Progenitor cell of endocrine pancreas (in vitro differentiated cells): ENCODE measurements at regions not wholly inside any gene's neighbourhood (a gene's known extent, or its start where the extent isn't known, plus 50 kb on each side); places are given as distances from the start of the nearest gene placed in this dataset.

Experiments
- DNase-seq: peaks from one replicate; pipeline ENCODE4 v3.0.0; 2021; ENCODE audit warnings: low spot score; ENCODE audit not compliant: unreplicated experiment
- H3K27ac Mint-ChIP-seq: 2 replicates; pipeline ENCODE4 v1.8.0; 2021; ENCODE audit warnings: mild to moderate bottlenecking, moderate library complexity, mixed read lengths
- H3K27me3 Mint-ChIP-seq: 2 replicates; pipeline ENCODE4 v1.8.0; 2021; ENCODE audit warnings: mixed read lengths
- H3K36me3 Mint-ChIP-seq: 2 replicates; pipeline ENCODE4 v1.8.0; 2022; ENCODE audit warnings: mixed read lengths; ENCODE audit not compliant: insufficient read depth
- H3K4me1 Mint-ChIP-seq: 2 replicates; pipeline ENCODE4 v1.8.0; 2021; ENCODE audit warnings: low read depth, mixed read lengths
- H3K4me3 Mint-ChIP-seq: 2 replicates; pipeline ENCODE4 v1.8.0; 2021; ENCODE audit warnings: low read depth, mild to moderate bottlenecking, moderate library complexity, mixed read lengths
- H3K9me3 Mint-ChIP-seq: 2 replicates; pipeline ENCODE4 v1.8.0; 2021; ENCODE audit warnings: low read depth, mixed read lengths
- TF ChIP-seq, protein P1 (sequence below): fragments of 200-600 bp; sonication (generic); IDR thresholded peaks from one replicate; pipeline ENCODE4 v1.5.0; 2021; ENCODE audit warnings: antibody characterized with exemption, mild to moderate bottlenecking; ENCODE audit not compliant: unreplicated experiment

GRCh38 chr4:28117084-28117682, 1256.5 kb downstream of the STIM2 start:
- no peak for DNase-seq
- H3K27me3 Mint-ChIP-seq = no peaks in the 10 kb centered on the region
- peaks cover 2% of the 10 kb centered on the region for H3K36me3 Mint-ChIP-seq
- no peak overlapping the region for H3K27ac Mint-ChIP-seq
- TF ChIP-seq, protein P1, sequence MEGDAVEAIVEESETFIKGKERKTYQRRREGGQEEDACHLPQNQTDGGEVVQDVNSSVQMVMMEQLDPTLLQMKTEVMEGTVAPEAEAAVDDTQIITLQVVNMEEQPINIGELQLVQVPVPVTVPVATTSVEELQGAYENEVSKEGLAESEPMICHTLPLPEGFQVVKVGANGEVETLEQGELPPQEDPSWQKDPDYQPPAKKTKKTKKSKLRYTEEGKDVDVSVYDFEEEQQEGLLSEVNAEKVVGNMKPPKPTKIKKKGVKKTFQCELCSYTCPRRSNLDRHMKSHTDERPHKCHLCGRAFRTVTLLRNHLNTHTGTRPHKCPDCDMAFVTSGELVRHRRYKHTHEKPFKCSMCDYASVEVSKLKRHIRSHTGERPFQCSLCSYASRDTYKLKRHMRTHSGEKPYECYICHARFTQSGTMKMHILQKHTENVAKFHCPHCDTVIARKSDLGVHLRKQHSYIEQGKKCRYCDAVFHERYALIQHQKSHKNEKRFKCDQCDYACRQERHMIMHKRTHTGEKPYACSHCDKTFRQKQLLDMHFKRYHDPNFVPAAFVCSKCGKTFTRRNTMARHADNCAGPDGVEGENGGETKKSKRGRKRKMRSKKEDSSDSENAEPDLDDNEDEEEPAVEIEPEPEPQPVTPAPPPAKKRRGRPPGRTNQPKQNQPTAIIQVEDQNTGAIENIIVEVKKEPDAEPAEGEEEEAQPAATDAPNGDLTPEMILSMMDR = no peak
- peaks cover 11% of the 10 kb centered on the region for H3K9me3 Mint-ChIP-seq
- no peak overlapping the region for H3K4me3 Mint-ChIP-seq
- no peaks in the 10 kb centered on the region for H3K4me1 Mint-ChIP-seq

DNA sequence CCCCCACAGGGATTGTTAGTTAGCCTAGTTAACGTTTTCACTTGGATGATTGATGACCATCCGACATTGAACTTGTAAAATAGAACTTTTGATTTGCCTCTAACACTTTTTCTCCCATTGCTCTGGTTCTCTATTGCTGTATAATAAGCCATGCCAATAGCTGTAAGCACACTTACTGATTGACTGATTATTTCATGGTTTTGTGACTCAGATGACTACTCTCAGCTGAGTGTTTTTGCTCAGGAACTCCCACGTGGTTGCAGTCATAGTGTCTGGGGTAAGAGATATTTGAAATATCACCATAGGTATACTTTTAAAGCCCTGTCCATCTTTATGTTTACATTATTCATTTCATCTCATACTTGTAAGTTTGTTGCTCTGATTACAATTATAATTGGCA, 1285.5 kb downstream of the STIM2 start:
- TF ChIP-seq, protein P1 = no peak
- no peaks in the 10 kb centered on the region for H3K9me3 Mint-ChIP-seq
- H3K27ac Mint-ChIP-seq = no peak overlapping the region
- no peaks in the 10 kb centered on the region for H3K4me1 Mint-ChIP-seq
- DNase-seq = no peak
- H3K4me3 Mint-ChIP-seq = no peak overlapping the region
- H3K27me3 Mint-ChIP-seq = no peaks in the 10 kb centered on the region
- H3K36me3 Mint-ChIP-seq = no peaks in the 10 kb centered on the region

DNA sequence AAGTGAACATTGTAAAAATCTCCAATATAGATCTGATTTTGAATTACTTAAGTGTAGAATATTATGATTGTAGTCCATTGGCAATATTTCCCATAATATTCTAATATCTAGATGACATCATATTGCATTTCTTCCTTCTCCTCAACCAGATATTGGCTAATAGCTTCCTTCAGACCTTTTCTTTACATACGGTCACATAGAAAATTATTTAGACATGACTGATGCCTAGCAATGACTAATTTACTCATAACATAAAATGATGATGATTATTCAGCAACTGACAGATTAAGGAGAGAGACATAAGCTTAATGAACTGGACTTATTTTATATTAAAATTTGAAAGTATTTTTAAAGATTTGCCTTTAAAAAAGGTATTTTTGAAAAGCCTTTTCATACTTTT, 1287.6 kb downstream of the STIM2 start:
- no peak for DNase-seq
- H3K27me3 Mint-ChIP-seq = no peaks in the 10 kb centered on the region
- no peaks in the 10 kb centered on the region for H3K36me3 Mint-ChIP-seq
- H3K4me1 Mint-ChIP-seq = no peaks in the 10 kb centered on the region
- TF ChIP-seq, protein P1 = no peak
- no peak overlapping the region for H3K27ac Mint-ChIP-seq
- no peak overlapping the region for H3K4me3 Mint-ChIP-seq
- no peaks in the 10 kb centered on the region for H3K9me3 Mint-ChIP-seq

- H3K9me3 Mint-ChIP-seq = no peaks in the 10 kb centered on the region
- H3K27ac Mint-ChIP-seq = no peak overlapping the region
- TF ChIP-seq, protein P1 = no peak
- H3K36me3 Mint-ChIP-seq = no peaks in the 10 kb centered on the region
- H3K4me1 Mint-ChIP-seq = no peaks in the 10 kb centered on the region
- no peak for DNase-seq
- H3K4me3 Mint-ChIP-seq = no peak overlapping the region
- H3K27me3 Mint-ChIP-seq = no peaks in the 10 kb centered on the region
Observed at GRCh38 chr4:28149762-28150161, 1289.1 kb downstream of the STIM2 start.

- TF ChIP-seq, protein P1 = no peak
Observed at GRCh38 chr4:28151314-28151713, 1290.7 kb downstream of the STIM2 start.

More at GRCh38 chr4:28151314-28151713, 1290.7 kb downstream of the STIM2 start:
- no peak overlapping the region for H3K27ac Mint-ChIP-seq
- H3K36me3 Mint-ChIP-seq = no peaks in the 10 kb centered on the region
- H3K4me3 Mint-ChIP-seq = no peak overlapping the region
- H3K9me3 Mint-ChIP-seq = no peaks in the 10 kb centered on the region
- DNase-seq = no peak
- H3K4me1 Mint-ChIP-seq = no peaks in the 10 kb centered on the region
- no peaks in the 10 kb centered on the region for H3K27me3 Mint-ChIP-seq
